Activated CD8-positive, alpha-beta memory T cell treated with anti-CD3 and anti-CD28 coated beads, Interleukin-2, amount 50 U/mL, for 1 hour (primary cell): ENCODE measurements at regions not wholly inside any gene's neighbourhood (a gene's known extent, or its start where the extent isn't known, plus 50 kb on each side); places are given as distances from the start of the nearest gene placed in this dataset.
"Not testable (repeated sequence)": the region's sequence is repeated elsewhere in the genome, so short reads cannot be mapped to it uniquely, and the experiment has no call there.

Source experiments
- DNase-seq: peaks from one replicate; pipeline ENCODE4 v3.0.0-alpha.2; 2020; ENCODE audit errors: extremely low read depth

- no peak for DNase-seq
Measured at GRCh38 chr1:10940451-10940804, 72.0 kb upstream of the TARDBP start.

- no peak for DNase-seq
Measured at GRCh38 chr1:10940838-10941237, 71.6 kb upstream of the TARDBP start.

- no peak for DNase-seq
Measured at GRCh38 chr1:10941891-10942541, 70.4 kb upstream of the TARDBP start.

- DNase-seq = no peak
Measured at GRCh38 chr1:10942542-10942912, 69.9 kb upstream of the TARDBP start.

- DNase-seq = no peak
Measured at GRCh38 chr1:10943041-10943440, 69.4 kb upstream of the TARDBP start.

- no peak for DNase-seq
Measured at GRCh38 chr1:10943991-10944730, 68.3 kb upstream of the TARDBP start.

GRCh38 chr1:10945991-10946509 is 66.4 kb upstream of the TARDBP start:
- DNase-seq = no peak

- no peak for DNase-seq
Measured at GRCh38 chr1:10947181-10947580, 65.3 kb upstream of the TARDBP start.

- DNase-seq = no peak
Measured at GRCh38 chr1:10947691-10948462, 64.6 kb upstream of the TARDBP start.

- no peak for DNase-seq
Measured at GRCh38 chr1:10948463-10948775, 64.0 kb upstream of the TARDBP start.

GRCh38 chr1:10950316-10951172 is 61.9 kb upstream of the TARDBP start:
- no peak for DNase-seq

- DNase-seq = not testable (repeated sequence)
Measured at GRCh38 chr1:10951298-10951697, 61.2 kb upstream of the TARDBP start.

GRCh38 chr1:10951961-10952360 is 60.5 kb upstream of the TARDBP start:
- no peak for DNase-seq

GRCh38 chr1:10953505-10954193 is 58.8 kb upstream of the TARDBP start:
- no peak for DNase-seq

GRCh38 chr1:10957133-10957532 is 55.3 kb upstream of the TARDBP start:
- DNase-seq = no peak

GRCh38 chr1:10958614-10959013 is 53.8 kb upstream of the TARDBP start:
- no peak for DNase-seq

- DNase-seq = peak; percentile 20
Measured at GRCh38 chr1:10960411-10961299, 51.8 kb upstream of the TARDBP start.

GRCh38 chr1:10961300-10961833 is 51.1 kb upstream of the TARDBP start:
- DNase-seq = no peak

GRCh38 chr1:10962483-10962882 is 50.0 kb upstream of the TARDBP start:
- DNase-seq = no peak
